ENCODE measurements at regions not wholly inside any gene's neighbourhood (a gene's known extent, or its start where the extent isn't known, plus 50 kb on each side); places are given as distances from the start of the nearest gene placed in this dataset.

DNA sequence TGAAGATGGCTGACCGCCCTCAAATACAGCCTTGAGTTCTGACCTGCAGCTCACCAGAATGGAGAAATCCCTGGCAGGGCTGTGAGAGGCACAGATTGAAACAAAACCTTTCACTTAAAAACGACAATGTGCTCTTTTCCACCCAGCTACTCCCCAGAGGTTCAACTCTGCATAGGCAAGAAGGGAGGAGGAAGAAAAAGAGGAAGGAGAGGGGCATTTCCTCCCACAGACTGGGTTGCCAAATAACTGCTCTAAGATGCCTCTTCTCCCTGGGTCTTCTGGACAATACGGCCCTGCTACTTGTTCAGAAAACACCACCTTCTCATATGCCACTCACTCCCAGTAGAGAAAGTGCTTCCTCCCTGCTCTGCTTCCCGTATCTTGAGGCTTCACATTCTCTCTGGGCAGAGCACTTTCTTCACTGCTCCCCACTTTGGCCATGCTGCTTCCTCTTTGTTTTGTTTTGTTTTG is 136.4 kb upstream of the SLC1A4 start:
- no peak for TF ChIP-seq POLR2A (IDR thresholded peaks at IDR 0.05)
- TF ChIP-seq, protein P1, sequence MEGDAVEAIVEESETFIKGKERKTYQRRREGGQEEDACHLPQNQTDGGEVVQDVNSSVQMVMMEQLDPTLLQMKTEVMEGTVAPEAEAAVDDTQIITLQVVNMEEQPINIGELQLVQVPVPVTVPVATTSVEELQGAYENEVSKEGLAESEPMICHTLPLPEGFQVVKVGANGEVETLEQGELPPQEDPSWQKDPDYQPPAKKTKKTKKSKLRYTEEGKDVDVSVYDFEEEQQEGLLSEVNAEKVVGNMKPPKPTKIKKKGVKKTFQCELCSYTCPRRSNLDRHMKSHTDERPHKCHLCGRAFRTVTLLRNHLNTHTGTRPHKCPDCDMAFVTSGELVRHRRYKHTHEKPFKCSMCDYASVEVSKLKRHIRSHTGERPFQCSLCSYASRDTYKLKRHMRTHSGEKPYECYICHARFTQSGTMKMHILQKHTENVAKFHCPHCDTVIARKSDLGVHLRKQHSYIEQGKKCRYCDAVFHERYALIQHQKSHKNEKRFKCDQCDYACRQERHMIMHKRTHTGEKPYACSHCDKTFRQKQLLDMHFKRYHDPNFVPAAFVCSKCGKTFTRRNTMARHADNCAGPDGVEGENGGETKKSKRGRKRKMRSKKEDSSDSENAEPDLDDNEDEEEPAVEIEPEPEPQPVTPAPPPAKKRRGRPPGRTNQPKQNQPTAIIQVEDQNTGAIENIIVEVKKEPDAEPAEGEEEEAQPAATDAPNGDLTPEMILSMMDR (IDR thresholded peaks at IDR 0.05) = no peak
